ENCODE measurements at regions not wholly inside any gene's neighbourhood (a gene's known extent, or its start where the extent isn't known, plus 50 kb on each side); places are given as distances from the start of the nearest gene placed in this dataset.

DNA sequence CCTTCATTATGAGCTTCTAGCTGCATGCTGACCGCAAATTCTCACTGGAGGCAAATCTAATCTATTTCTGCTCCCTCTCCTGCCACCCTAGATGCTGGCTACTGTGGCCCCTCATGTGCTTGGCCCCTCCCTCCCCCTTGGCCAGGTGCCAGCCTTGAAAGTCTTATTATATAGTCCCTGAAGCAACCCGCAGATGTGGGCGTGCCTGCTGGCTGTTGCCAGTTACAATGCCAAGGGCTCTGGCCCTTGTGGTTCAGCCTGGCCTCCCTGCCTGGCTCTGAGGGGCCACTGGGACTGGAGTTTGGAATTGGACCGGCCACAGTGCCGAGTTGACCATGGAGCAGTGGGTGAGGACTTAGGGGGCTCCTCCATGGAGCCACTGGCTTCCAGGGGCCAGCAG is 78.9 kb upstream of the ACTRT2 start:
- no peaks in the 10 kb centered on the region for H3K4me1 ChIP-seq (ENCODE audit: control insufficient read depth in 1 of 2, low read depth in 2 of 2)
- TF ChIP-seq, protein P1, sequence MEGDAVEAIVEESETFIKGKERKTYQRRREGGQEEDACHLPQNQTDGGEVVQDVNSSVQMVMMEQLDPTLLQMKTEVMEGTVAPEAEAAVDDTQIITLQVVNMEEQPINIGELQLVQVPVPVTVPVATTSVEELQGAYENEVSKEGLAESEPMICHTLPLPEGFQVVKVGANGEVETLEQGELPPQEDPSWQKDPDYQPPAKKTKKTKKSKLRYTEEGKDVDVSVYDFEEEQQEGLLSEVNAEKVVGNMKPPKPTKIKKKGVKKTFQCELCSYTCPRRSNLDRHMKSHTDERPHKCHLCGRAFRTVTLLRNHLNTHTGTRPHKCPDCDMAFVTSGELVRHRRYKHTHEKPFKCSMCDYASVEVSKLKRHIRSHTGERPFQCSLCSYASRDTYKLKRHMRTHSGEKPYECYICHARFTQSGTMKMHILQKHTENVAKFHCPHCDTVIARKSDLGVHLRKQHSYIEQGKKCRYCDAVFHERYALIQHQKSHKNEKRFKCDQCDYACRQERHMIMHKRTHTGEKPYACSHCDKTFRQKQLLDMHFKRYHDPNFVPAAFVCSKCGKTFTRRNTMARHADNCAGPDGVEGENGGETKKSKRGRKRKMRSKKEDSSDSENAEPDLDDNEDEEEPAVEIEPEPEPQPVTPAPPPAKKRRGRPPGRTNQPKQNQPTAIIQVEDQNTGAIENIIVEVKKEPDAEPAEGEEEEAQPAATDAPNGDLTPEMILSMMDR (IDR thresholded peaks at IDR 0.05): no peak
- H3K9me3 ChIP-seq: peaks cover 3% of the 10 kb centered on the region
- H3K4me3 ChIP-seq: no peak overlapping the region
- H3K27me3 ChIP-seq (replicated peaks; ENCODE audit: insufficient read depth): no peaks in the 10 kb centered on the region
- ATAC-seq (ENCODE audit: insufficient number of reproducible peaks, low FRiP score, low read depth) (no peak), DNase-seq (ENCODE audit: low spot score) (no peak)
- H3K27ac ChIP-seq: no peak overlapping the region
- no peaks in the 10 kb centered on the region for H3K36me3 ChIP-seq

DNA sequence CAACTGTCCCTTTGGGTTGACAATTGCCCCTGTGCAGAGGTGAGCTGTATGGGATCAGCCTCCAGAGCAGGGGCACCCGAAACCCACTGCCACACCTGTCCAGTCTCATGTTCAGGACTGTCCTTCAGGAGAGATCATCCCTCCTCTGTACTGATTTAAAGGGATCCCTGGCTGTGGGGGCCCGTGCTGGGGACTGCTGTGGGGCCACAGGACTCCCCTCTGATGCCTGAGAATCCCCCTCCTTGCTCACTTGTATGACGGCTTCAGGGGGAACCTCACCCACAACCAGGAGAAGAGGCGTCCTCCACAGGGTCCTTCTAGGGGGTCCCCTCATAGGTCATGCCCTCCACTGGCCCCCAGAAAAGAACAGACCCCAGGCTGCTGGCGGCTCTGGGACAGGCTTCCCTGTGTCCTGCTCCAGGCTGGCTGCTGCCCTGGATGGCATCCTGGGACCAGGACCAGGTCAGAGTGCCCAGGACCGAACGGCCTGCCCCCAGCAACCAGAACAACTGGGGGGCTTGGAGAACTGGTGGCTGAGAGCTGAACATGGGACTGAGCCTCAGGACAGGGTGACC is 77.5 kb upstream of the ACTRT2 start:
- no peaks in the 10 kb centered on the region for H3K4me1 ChIP-seq (ENCODE audit: control insufficient read depth in 1 of 2, low read depth in 2 of 2)
- H3K9me3 ChIP-seq: peaks cover 3% of the 10 kb centered on the region
- H3K27ac ChIP-seq: no peak overlapping the region
- ATAC-seq (ENCODE audit: insufficient number of reproducible peaks, low FRiP score, low read depth) (no peak), DNase-seq (ENCODE audit: low spot score) (no peak)
- H3K4me3 ChIP-seq: no peak overlapping the region
- H3K36me3 ChIP-seq: no peaks in the 10 kb centered on the region
- TF ChIP-seq, protein P1 (IDR thresholded peaks at IDR 0.05): no peak
- no peaks in the 10 kb centered on the region for H3K27me3 ChIP-seq (replicated peaks; ENCODE audit: insufficient read depth)

DNA sequence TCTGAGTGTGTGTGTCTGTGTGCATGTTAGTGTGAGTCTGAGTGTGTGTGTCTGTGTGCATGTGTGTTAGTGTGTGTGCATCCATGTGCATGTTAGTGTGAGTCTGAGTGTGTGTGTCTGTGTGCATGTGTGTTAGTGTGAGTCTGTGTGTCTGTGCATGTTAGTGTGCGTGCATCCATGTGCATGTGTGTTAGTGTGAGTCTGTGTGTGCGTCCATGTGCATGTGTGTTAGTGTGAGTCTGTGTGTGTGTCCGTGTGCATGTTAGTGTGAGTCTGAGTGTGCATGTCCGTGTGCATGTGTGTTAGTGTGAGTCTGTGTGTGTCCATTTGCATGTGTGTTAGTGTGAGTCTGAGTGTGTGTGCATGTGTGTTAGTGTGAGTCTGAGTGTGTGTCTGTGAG is 76.6 kb upstream of the ACTRT2 start:
- H3K27ac ChIP-seq: no peak overlapping the region
- TF ChIP-seq, protein P1 (IDR thresholded peaks at IDR 0.05): no peak
- no peaks in the 10 kb centered on the region for H3K27me3 ChIP-seq (replicated peaks; ENCODE audit: insufficient read depth)
- ATAC-seq (ENCODE audit: insufficient number of reproducible peaks, low FRiP score, low read depth) (no peak), DNase-seq (ENCODE audit: low spot score) (no peak)
- no peak overlapping the region for H3K4me3 ChIP-seq
- peaks cover 0 to 5% of the 10 kb centered on the region in 2 donors for H3K4me1 ChIP-seq (ENCODE audit: control insufficient read depth in 1 of 2, low read depth in 2 of 2)
- no peaks in the 10 kb centered on the region for H3K36me3 ChIP-seq
- peaks cover 3% of the 10 kb centered on the region for H3K9me3 ChIP-seq

DNA sequence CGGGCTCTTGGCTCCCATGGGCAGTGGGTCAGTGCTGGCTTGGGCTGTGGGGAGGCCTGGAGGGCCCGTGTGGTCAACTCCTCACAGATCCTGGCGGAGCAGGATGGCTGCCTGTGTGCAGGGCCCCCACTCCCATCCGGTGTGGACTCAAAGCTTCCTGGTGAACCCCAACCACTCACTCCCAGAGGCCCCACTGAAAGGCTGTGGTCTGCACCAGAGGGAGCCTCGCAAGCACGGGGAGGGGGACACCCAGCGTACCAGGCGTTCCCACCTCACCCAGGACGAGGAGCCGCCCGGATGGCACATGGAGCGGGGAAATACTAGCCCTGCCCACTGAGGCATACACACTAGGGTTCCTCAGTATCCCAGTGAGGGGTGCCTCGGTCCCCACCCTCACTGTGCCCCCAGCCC is 75.4 kb upstream of the ACTRT2 start:
- Histone ChIP-seq H3K4me1 (ENCODE audit: control insufficient read depth in 1 of 2, low read depth in 2 of 2) (peaks cover 0 to 16% of the 10 kb centered on the region in 2 donors), H3K27me3 (replicated peaks; ENCODE audit: insufficient read depth) (no peaks in the 10 kb centered on the region), H3K27ac (no peak overlapping the region), H3K9me3 (peaks cover 3% of the 10 kb centered on the region), H3K36me3 (no peaks in the 10 kb centered on the region), H3K4me3 (no peak overlapping the region)
- ATAC-seq (ENCODE audit: insufficient number of reproducible peaks, low FRiP score, low read depth) (no peak), DNase-seq (ENCODE audit: low spot score) (no peak)
- TF ChIP-seq, protein P1 (IDR thresholded peaks at IDR 0.05): no peak

DNA sequence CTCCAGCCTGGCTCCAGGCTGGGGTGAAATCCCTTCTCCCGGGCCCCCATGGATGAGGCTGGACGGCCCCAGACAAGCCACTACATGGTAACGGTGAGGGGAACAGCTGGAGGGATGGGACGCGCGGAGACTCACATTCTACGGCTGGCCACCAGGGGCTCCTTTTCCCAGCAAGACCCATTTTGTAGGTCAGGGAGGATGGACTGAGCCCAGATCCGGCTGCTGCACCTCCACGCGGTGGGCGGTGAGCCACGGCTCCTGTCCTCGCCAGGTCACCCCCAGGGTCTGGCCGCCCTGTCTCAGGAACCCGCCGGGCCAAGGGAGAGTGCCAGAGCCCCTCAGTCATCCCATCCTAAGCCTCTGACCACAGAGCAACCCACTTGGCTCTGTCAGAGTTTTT is 75.0 kb upstream of the ACTRT2 start:
- no peak for ATAC-seq (ENCODE audit: insufficient number of reproducible peaks, low FRiP score, low read depth)
- H3K36me3 ChIP-seq: no peaks in the 10 kb centered on the region
- H3K4me3 ChIP-seq: no peak overlapping the region
- DNase-seq (ENCODE audit: low spot score): no peak
- H3K4me1 ChIP-seq (ENCODE audit: control insufficient read depth in 1 of 2, low read depth in 2 of 2): peaks cover 3 to 20% of the 10 kb centered on the region in 2 donors
- no peak overlapping the region for H3K27ac ChIP-seq
- peaks cover 3% of the 10 kb centered on the region for H3K9me3 ChIP-seq
- TF ChIP-seq, protein P1 (IDR thresholded peaks at IDR 0.05): no peak
- H3K27me3 ChIP-seq (replicated peaks; ENCODE audit: insufficient read depth): no peaks in the 10 kb centered on the region
